OCI-LY1 (cell line): ENCODE measurements at regions not wholly inside any gene's neighbourhood (a gene's known extent, or its start where the extent isn't known, plus 50 kb on each side); places are given as distances from the start of the nearest gene placed in this dataset.

Experiments
- CTCF ChIP-seq: fragments of 200-600 bp; sonication (generic), shearing (Covaris generic); IDR thresholded peaks from 2 replicates; pipeline ENCODE4 v1.5.1; 2017; ENCODE audit warnings: mild to moderate bottlenecking, antibody characterized with exemption, low read length, moderate library complexity, mixed read lengths
- EZH2 ChIP-seq: fragments of 200-600 bp; sonication (generic), shearing (Covaris generic); IDR thresholded peaks from 2 replicates; pipeline ENCODE4 v1.8.0; 2017; ENCODE audit warnings: borderline replicate concordance, mixed run types, mild to moderate bottlenecking, antibody characterized with exemption, low read length, moderate library complexity, mixed read lengths

GRCh38 chr10:61342858-61343572 lies 110.2 kb downstream of the TMEM26 start:
- no peak for TF ChIP-seq CTCF
- TF ChIP-seq EZH2 = no peak
